ENCODE measurements at regions not wholly inside any gene's neighbourhood (a gene's known extent, or its start where the extent isn't known, plus 50 kb on each side); places are given as distances from the start of the nearest gene placed in this dataset.
"Not testable (repeated sequence)": the region's sequence is repeated elsewhere in the genome, so short reads cannot be mapped to it uniquely, and the experiment has no call there.

GRCh38 chr10:23648618-23649017 lies 209.7 kb downstream of the OTUD1 start:
- no peak for DNase-seq (ENCODE audit: low read depth)

DNA sequence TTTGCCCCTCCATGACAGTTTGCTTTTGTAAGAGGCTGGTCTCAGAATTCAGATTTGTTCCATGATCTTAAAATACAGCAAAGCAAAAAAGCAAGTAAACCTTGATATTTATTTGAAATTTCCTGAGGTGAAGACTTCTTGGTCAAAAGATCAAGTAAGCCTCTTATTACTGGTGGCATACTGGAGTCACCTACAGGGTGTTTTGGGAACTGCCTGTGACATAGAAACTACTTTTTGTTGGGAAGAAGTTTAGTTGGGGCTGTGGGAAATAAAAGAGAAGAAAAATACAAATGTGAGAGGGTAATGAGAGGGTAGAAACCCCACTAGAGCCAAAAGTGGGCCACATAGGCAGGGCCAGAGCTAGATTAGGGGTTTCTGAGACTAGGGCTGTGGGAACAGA lies 217.9 kb downstream of the OTUD1 start:
- peak; percentile 1 for DNase-seq (ENCODE audit: low read depth)

DNA sequence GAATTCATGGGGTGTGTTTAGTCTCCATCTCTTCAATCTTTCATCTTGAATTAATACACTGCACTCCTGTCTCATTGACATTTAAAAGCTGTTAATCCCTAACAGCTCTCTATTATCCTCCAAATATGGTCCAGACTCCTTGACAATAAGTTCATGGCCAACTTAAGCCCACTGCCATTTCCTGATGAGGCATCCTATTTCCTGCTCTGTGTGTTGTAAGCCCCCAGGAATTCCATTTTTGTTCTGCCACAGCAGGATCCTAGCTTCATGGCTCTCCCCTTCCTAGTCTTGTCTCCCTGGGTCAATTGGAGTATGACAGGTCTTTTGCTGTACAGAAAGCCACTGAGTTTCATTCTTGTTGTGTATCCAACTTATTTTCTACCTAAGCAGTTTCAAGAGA lies 218.8 kb downstream of the OTUD1 start:
- no peak for DNase-seq (ENCODE audit: low read depth)

- not testable (repeated sequence) for DNase-seq (ENCODE audit: low read depth)
Observed at GRCh38 chr10:23671866-23672265, 233.0 kb downstream of the OTUD1 start.

- no peak for DNase-seq (ENCODE audit: low read depth)
Observed at GRCh38 chr10:23675585-23675984, 236.7 kb downstream of the OTUD1 start.

DNA sequence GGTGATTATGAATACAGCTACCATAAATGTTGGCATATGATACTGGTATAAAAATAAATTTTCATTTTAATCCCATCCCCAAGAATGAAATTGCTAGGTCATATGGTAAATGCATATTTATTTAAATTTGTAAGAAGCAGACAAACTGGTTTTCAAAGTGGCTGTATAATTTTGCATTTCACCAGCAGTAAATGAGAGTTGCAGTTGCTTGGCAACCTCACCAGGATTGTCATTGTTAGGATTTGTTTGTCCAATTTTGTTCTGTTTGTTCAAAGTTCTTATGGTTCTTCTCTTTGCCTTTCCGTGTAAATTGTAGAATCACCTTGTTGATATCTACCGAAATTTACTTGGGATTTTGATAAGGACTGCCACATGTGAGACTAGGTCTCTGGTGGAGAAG lies 237.4 kb downstream of the OTUD1 start:
- DNase-seq (ENCODE audit: low read depth) = no peak

DNA sequence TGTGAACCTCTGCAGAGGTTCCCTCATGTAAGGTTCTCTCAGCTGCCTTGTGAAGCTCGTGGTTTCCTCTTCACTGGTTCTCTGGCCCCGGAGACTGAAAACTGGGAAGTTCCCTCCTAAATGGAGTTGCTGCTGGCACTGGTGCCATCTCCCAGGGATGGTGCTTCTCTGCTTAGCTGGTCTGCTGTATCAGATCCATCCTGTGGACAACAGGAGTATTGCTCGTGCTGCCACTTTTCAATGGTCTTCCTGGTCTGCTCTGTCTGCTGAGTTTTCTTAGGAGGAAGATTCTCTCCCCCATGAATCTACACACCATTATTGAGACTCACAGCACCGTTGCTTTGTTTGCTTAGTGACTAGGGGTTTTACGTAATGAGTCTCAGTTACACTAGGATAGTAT lies 247.8 kb downstream of the OTUD1 start:
- DNase-seq (ENCODE audit: low read depth) = no peak

DNA sequence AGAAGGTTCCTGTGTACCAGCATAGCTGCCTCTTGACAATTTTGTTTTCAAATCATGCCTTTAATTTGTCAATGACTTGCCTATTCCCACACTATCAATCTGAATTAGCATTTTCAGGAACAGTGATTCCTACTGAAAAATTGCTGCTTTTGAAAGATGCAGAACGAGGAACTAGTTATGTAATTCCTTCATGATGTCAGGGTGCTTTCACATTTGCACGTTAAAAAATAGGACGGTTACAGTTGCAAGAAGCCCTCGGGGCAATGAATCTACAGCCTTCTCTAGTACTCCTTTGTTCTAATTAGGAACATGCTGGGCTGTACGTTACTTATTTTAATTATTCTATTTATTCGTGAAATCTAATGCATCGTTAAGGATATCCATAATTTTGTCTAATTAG lies 253.9 kb downstream of the OTUD1 start:
- DNase-seq (ENCODE audit: low read depth) = no peak

DNA sequence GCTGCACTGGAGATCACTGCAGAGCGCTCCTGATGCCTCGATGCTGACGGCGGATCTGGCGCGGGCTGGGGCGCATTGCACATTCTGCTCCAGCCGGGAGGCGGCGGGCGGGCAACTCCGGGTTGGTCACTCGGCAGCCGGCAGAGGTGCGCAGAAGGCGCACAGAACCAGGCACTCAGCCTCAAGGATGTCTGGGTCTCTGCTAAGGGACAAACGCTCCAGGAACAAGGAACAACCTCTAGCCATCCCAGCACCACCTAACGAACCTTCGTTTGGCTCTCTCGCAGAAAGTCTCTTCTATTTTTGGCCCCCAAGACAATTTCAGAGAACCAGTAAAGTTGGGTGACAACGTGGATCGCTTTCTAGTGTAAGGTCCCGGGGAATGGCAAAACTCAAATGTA lies 254.6 kb downstream of the OTUD1 start:
- DNase-seq (ENCODE audit: low read depth) = no peak

DNA sequence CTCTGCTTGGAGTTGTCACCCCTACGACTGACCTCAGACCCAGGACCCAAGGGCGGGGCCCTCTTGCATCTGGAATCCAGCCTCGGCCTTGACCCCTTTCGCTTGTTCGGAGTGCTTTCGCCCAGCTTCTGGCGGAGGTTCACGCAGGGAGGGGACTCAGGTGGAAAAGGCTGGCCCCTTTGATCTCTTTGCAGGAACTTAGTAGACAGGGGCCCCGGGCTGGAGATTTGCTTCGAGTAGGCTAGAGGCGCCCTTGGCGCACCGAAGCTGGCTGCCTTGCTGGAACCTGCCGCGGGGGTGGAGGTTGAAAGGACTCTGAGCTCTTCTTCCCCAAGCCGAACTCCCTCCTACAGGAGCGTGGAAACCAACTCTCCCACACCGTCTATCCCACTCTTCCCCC lies 255.1 kb downstream of the OTUD1 start:
- no peak for DNase-seq (ENCODE audit: low read depth)

DNA sequence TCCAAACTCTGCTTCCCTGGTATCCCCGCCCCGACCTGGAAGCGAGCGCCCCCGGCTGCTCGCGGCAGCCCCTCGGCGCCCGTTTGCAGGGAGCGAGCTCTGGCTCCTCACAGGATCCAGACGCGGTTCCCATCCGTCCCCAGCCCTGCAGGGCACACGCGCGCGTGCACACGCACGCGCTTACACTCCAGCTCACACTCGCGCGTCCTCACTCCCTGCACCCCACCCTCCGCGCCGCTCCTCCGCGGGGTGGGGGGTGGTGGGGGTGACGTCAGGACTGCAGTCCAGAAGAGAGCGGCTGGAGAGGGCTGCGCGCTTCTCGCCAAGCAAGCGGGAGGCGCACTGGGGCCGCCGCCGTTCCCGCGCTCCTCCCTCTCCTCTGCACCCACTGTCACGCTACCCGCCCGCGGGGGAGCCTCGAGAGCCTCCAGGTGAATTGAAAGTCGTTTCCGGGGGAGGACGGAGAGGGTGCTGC lies 255.6 kb downstream of the OTUD1 start:
- DNase-seq (ENCODE audit: low read depth) = peak; percentile 6

GRCh38 chr10:23694921-23695824 lies 256.3 kb downstream of the OTUD1 start:
- no peak for DNase-seq (ENCODE audit: low read depth)

DNA sequence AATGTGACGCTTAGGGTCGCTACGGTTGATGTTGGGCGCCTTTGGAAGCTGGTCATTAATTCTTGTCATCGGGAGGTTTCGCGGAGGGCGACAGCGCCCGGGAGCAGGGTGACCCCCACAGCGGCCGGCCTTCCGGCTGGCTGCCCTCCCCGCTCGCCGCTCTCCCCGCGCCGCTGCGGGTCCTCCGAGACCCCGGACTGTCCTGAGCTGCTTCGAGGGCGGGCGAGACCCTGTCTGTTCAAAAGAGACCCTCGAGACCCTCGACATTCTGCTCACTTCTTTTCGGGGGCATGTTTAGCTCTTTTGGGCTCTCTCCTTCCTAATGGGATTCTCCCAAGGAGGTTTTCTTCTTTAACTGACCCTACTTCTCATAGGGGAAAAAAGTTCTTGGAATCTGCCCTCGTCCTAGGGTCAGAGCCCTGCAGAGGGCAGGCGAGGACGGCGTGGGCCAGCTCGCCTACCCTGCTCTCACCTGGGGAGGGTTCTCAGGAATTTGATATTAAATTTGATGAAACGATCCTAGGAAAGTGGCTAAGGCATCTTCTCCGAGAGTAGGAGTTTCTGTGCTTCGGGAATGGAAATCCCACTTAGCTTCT lies 257.0 kb downstream of the OTUD1 start:
- no peak for DNase-seq (ENCODE audit: low read depth)

- DNase-seq (ENCODE audit: low read depth) = no peak
Observed at GRCh38 chr10:23696476-23696875, 257.6 kb downstream of the OTUD1 start.

DNA sequence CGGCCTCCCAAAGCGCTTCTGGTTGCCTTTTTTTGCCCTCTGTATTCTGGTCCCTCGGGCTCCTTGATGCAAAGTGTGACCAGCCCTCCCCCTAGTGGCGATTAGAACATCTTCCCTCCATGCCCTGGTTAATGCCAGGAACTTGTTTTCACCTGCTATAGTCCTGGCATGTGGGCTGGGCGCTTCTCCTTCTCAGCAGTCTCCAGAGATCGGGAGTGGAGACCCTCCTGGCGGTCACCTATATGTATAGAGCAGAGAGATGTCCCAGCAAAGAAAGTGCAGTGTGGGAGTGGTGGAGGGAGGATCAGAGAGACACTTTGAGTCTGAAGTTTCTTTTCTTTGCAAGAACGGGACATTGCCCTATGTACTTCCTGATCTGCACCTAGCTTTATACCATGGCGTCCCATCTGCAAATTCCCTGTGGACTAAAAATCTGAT lies 264.1 kb downstream of the OTUD1 start:
- DNase-seq (ENCODE audit: low read depth) = peak; percentile 70

- no peak for DNase-seq (ENCODE audit: low read depth)
Observed at GRCh38 chr10:23715363-23715762, 276.5 kb downstream of the OTUD1 start.

DNA sequence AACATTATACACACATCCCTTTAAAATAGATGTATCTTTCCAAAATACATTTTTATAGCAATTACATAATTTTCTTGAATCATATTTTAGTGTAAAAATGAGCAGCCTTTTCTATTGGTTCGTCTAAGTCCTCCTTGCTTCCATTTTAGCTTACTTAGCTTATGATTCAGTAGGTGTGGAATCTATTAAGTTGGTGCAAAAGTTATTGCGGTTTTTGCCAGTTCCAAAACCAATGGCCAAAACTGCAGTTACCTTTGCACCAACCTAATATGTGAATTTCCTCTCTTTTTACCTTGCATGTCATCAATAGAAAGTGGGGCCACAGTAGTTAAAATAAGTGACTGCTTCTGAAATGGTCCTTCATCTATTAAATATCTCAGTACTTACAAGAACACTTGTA lies 279.0 kb downstream of the OTUD1 start:
- no peak for DNase-seq (ENCODE audit: low read depth)

DNA sequence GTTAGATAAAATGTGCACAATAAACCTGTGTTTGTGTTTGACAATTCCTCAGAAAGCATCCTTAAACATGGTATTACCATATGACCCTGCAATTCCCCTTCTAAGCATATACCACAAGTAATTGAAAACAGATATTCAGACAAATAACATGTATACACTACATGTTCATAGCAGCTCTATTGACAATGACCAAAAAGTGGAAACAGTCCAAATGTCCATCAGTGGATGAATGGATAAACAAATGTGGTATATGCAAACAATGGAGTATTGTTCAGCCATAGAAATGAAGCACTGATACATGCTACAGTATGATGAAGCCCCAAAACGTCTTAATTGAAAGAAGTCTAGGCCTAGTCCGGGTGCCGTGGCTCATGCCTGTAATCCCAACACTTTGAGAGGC lies 280.1 kb downstream of the OTUD1 start:
- no peak for DNase-seq (ENCODE audit: low read depth)

GRCh38 chr10:23723796-23724195 lies 284.9 kb downstream of the OTUD1 start:
- DNase-seq (ENCODE audit: low read depth) = no peak

DNA sequence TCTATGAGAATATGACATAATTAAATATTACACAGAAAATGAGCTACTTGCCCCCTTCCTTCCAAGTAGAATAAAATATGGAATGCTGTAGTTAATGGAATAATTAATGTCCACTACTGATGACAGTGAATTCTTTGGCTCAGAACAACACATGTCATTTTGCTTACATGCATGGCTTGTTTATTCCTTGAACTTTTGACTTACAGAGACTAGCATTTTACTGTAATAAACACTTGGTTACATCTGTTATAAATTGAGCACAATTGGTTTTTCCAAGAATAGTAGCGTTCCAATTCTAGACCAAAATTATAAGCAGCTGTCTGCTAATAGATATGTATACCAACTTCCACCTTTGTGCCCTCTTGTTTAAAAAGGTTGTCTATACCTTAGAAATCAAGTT lies 286.7 kb downstream of the OTUD1 start:
- no peak for DNase-seq (ENCODE audit: low read depth)

DNA sequence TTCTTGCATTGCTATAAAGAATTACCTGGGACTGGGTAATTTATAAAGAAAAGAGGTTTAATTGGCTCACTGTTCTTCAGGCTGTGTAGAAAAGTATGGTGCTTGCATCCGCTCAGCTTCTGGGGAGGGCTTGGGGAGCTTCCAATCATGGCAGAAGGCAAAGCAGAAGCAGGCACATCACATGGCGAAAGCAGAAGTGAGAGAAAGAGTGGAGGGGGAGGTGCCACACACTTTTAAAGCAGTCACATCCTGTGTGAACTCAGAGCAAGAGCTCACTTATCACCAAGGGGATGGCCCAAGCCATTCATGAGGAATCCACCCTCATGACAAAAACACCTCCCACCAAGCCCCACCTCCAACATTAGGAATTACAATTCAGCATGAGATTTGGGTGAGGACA lies 303.5 kb downstream of the OTUD1 start:
- DNase-seq (ENCODE audit: low read depth) = no peak

DNA sequence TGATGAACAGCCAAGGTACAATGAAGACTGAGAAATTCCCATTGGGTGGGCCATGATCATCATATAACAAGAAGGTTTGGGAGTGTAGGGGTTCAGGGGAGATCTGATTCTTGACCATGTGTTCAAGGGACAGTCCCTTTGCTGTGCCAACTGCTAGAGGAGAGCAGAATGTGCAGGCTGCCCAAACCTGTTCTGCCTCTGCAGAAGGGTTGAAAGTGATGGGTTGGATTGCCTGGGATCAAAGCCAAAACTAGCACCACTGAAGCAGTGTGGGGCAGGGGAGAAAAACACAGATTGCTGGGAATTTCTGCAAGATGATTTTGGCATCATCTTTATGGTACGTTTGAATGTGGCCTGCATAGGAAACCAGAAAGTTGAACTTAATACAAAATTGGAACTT lies 303.9 kb downstream of the OTUD1 start:
- DNase-seq (ENCODE audit: low read depth) = no peak

- no peak for DNase-seq (ENCODE audit: low read depth)
Observed at GRCh38 chr10:23754179-23754578, 315.3 kb downstream of the OTUD1 start.

- DNase-seq (ENCODE audit: low read depth) = no peak
Observed at GRCh38 chr10:23754941-23755340, 316.1 kb downstream of the OTUD1 start.

All from iris pigment epithelial cell (primary cell).